ENCODE measurements at regions not wholly inside any gene's neighbourhood (a gene's known extent, or its start where the extent isn't known, plus 50 kb on each side); places are given as distances from the start of the nearest gene placed in this dataset.

- no peak for DNase-seq (ENCODE audit: low read depth in 4 of 4, low spot score in 3 of 4)
Measured at GRCh38 chr12:45622210-45622937, 107.1 kb upstream of the ARID2 start.

- no peak for DNase-seq (ENCODE audit: low read depth in 4 of 4, low spot score in 3 of 4)
Measured at GRCh38 chr12:45623221-45623620, 106.3 kb upstream of the ARID2 start.

GRCh38 chr12:45623940-45624339 lies 105.6 kb upstream of the ARID2 start:
- DNase-seq (ENCODE audit: low read depth in 4 of 4, low spot score in 3 of 4) = no peak

- DNase-seq (ENCODE audit: low read depth in 4 of 4, low spot score in 3 of 4) = no peak
Measured at GRCh38 chr12:45626965-45627364, 102.5 kb upstream of the ARID2 start.

GRCh38 chr12:45627407-45628069 lies 102.0 kb upstream of the ARID2 start:
- DNase-seq (ENCODE audit: low read depth in 4 of 4, low spot score in 3 of 4) = no peak

GRCh38 chr12:45629292-45629691 lies 100.2 kb upstream of the ARID2 start:
- no peak for DNase-seq (ENCODE audit: low read depth in 4 of 4, low spot score in 3 of 4)

- DNase-seq (ENCODE audit: low read depth in 4 of 4, low spot score in 3 of 4) = no peak
Measured at GRCh38 chr12:45633733-45634132, 95.8 kb upstream of the ARID2 start.

- no peak for DNase-seq (ENCODE audit: low read depth in 4 of 4, low spot score in 3 of 4)
Measured at GRCh38 chr12:45634273-45634917, 95.1 kb upstream of the ARID2 start.

GRCh38 chr12:45637242-45637641 lies 92.3 kb upstream of the ARID2 start:
- no peak for DNase-seq (ENCODE audit: low read depth in 4 of 4, low spot score in 3 of 4)

GRCh38 chr12:45637706-45638105 lies 91.8 kb upstream of the ARID2 start:
- no peak for DNase-seq (ENCODE audit: low read depth in 4 of 4, low spot score in 3 of 4)

GRCh38 chr12:45638386-45638785 lies 91.1 kb upstream of the ARID2 start:
- DNase-seq (ENCODE audit: low read depth in 4 of 4, low spot score in 3 of 4) = no peak

- DNase-seq (ENCODE audit: low read depth in 4 of 4, low spot score in 3 of 4) = no peak
Measured at GRCh38 chr12:45644541-45644940, 85.0 kb upstream of the ARID2 start.

- no peak for DNase-seq (ENCODE audit: low read depth in 4 of 4, low spot score in 3 of 4)
Measured at GRCh38 chr12:45646851-45647581, 82.5 kb upstream of the ARID2 start.

- DNase-seq (ENCODE audit: low read depth in 4 of 4, low spot score in 3 of 4) = no peak
Measured at GRCh38 chr12:45648070-45648469, 81.4 kb upstream of the ARID2 start.

- DNase-seq (ENCODE audit: low read depth in 4 of 4, low spot score in 3 of 4) = no peak
Measured at GRCh38 chr12:45651029-45651428, 78.5 kb upstream of the ARID2 start.

- no peak for DNase-seq (ENCODE audit: low read depth in 4 of 4, low spot score in 3 of 4)
Measured at GRCh38 chr12:45654002-45654665, 75.4 kb upstream of the ARID2 start.

- no peak for DNase-seq (ENCODE audit: low read depth in 4 of 4, low spot score in 3 of 4)
Measured at GRCh38 chr12:45655186-45655585, 74.3 kb upstream of the ARID2 start.

- no peak for DNase-seq (ENCODE audit: low read depth in 4 of 4, low spot score in 3 of 4)
Measured at GRCh38 chr12:45655743-45656142, 73.8 kb upstream of the ARID2 start.

GRCh38 chr12:45658020-45658419 lies 71.5 kb upstream of the ARID2 start:
- DNase-seq (ENCODE audit: low read depth in 4 of 4, low spot score in 3 of 4) = no peak

- DNase-seq (ENCODE audit: low read depth in 4 of 4, low spot score in 3 of 4) = no peak
Measured at GRCh38 chr12:45660330-45660729, 69.2 kb upstream of the ARID2 start.

GRCh38 chr12:45663455-45663854 lies 66.1 kb upstream of the ARID2 start:
- no peak for DNase-seq (ENCODE audit: low read depth in 4 of 4, low spot score in 3 of 4)

All from left renal pelvis (tissue), 4 donors.